ENCODE measurements at regions not wholly inside any gene's neighbourhood (a gene's known extent, or its start where the extent isn't known, plus 50 kb on each side); places are given as distances from the start of the nearest gene placed in this dataset.

- Mint-ChIP-seq H3K4me3 (ENCODE audit: unreplicated experiment) (no peak overlapping the region), H3K27me3 (ENCODE audit: low read depth) (peaks cover 1% of the 10 kb centered on the region), H3K27ac (ENCODE audit: unreplicated experiment) (no peak overlapping the region), H3K4me1 (ENCODE audit: low read depth) (no peaks in the 10 kb centered on the region), H3K36me3 (ENCODE audit: low read depth) (no peaks in the 10 kb centered on the region), H3K9me3 (ENCODE audit: low read depth) (no peaks in the 10 kb centered on the region)
- TF ChIP-seq, protein P1, sequence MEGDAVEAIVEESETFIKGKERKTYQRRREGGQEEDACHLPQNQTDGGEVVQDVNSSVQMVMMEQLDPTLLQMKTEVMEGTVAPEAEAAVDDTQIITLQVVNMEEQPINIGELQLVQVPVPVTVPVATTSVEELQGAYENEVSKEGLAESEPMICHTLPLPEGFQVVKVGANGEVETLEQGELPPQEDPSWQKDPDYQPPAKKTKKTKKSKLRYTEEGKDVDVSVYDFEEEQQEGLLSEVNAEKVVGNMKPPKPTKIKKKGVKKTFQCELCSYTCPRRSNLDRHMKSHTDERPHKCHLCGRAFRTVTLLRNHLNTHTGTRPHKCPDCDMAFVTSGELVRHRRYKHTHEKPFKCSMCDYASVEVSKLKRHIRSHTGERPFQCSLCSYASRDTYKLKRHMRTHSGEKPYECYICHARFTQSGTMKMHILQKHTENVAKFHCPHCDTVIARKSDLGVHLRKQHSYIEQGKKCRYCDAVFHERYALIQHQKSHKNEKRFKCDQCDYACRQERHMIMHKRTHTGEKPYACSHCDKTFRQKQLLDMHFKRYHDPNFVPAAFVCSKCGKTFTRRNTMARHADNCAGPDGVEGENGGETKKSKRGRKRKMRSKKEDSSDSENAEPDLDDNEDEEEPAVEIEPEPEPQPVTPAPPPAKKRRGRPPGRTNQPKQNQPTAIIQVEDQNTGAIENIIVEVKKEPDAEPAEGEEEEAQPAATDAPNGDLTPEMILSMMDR (IDR thresholded peaks at IDR 0.05): no peak
- DNase-seq (ENCODE audit: low spot score): no peak
Observed at GRCh38 chr18:30920757-30921156, 121.8 kb downstream of the DSC3 start.

GRCh38 chr18:30920351-30920750, 122.2 kb downstream of the DSC3 start:
- Mint-ChIP-seq H3K27me3 (ENCODE audit: low read depth) (no peaks in the 10 kb centered on the region), H3K27ac (ENCODE audit: unreplicated experiment) (no peak overlapping the region), H3K36me3 (ENCODE audit: low read depth) (no peaks in the 10 kb centered on the region), H3K4me1 (ENCODE audit: low read depth) (no peaks in the 10 kb centered on the region), H3K9me3 (ENCODE audit: low read depth) (no peaks in the 10 kb centered on the region), H3K4me3 (ENCODE audit: unreplicated experiment) (no peak overlapping the region)
- DNase-seq (ENCODE audit: low spot score): no peak
- TF ChIP-seq, protein P1 (IDR thresholded peaks at IDR 0.05): no peak

DNA sequence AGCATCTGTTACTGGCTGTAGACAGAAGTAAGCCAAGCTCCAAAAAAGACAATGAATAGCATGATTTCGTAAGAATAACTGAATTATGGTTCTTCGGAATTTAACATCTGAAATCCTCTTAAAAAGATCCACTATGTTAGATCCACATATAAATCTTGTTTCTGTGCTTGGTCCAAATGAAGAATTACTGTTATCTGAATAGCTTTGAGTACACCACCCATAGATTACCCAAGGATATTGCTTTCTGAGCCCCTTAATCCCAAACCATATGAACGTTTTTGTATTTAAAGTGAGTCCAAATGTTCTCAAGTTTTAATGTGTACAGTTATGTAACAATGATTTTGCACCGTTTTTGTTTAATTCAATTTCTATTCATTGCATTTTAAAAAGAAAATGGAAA, 124.9 kb downstream of the DSC3 start:
- H3K36me3 Mint-ChIP-seq (ENCODE audit: low read depth): no peaks in the 10 kb centered on the region
- peaks cover 2% of the 10 kb centered on the region for H3K27me3 Mint-ChIP-seq (ENCODE audit: low read depth)
- H3K4me3 Mint-ChIP-seq (ENCODE audit: unreplicated experiment): no peak overlapping the region
- no peak for DNase-seq (ENCODE audit: low spot score)
- H3K4me1 Mint-ChIP-seq (ENCODE audit: low read depth): no peaks in the 10 kb centered on the region
- peaks cover 4% of the 10 kb centered on the region for H3K9me3 Mint-ChIP-seq (ENCODE audit: low read depth)
- TF ChIP-seq, protein P1 (IDR thresholded peaks at IDR 0.05): no peak
- no peak overlapping the region for H3K27ac Mint-ChIP-seq (ENCODE audit: unreplicated experiment)

DNA sequence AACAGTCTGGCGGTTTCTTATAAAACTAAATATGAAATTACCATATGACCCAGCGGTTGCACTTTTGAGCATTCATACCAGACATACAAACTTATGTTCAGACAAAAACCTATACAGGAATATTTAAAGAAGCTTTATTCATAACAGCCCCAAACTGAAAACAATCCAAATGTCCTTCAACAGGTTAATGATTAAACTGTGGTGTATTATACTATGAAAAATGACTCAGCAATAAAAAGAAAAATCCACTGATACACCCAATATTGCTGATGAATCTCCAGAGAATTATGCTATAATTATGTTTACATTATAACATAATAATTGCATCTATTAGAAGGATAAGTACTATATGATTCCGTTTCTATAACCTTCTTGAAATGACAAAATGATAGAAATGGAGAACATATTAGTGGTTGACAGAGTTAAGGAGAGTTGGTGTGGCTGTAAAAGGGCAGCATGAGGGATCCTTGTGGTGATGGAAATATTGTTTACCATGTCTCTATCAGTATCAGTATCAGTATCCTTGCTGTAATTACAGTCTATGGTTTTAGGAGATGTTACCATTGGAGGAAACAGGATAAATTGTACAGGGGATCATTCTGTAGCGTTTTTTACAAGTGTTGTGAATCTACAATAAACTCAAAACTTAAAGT, 127.1 kb downstream of the DSC3 start:
- TF ChIP-seq, protein P1 (IDR thresholded peaks at IDR 0.05): no peak
- Mint-ChIP-seq H3K36me3 (ENCODE audit: low read depth) (no peaks in the 10 kb centered on the region), H3K4me3 (ENCODE audit: unreplicated experiment) (no peak overlapping the region), H3K4me1 (ENCODE audit: low read depth) (no peaks in the 10 kb centered on the region), H3K27ac (ENCODE audit: unreplicated experiment) (no peak overlapping the region), H3K27me3 (ENCODE audit: low read depth) (peaks cover 2% of the 10 kb centered on the region), H3K9me3 (ENCODE audit: low read depth) (peaks cover 4% of the 10 kb centered on the region)
- no peak for DNase-seq (ENCODE audit: low spot score)

DNA sequence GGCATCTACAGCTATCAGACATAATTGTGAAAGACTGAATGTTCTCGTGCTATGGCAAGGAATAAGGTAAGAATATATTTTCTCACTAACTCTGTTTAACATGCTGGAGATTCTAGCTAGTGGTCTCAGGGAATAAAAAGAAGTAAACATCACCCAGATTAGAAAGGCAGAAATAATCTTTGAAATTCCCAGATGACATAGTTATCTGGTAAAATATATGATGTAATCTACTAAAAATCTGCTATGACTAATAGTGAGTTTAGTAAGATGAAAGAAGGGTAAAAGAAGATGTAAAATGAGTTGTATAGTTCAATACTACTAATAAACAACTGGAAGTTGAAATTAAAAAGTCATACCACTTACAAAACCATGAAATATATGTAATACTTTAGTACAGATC, 134.2 kb downstream of the DSC3 start:
- Mint-ChIP-seq H3K36me3 (ENCODE audit: low read depth) (no peaks in the 10 kb centered on the region), H3K4me3 (ENCODE audit: unreplicated experiment) (no peak overlapping the region), H3K4me1 (ENCODE audit: low read depth) (no peaks in the 10 kb centered on the region), H3K27ac (ENCODE audit: unreplicated experiment) (no peak overlapping the region), H3K27me3 (ENCODE audit: low read depth) (peaks cover 6% of the 10 kb centered on the region), H3K9me3 (ENCODE audit: low read depth) (peaks cover 4% of the 10 kb centered on the region)
- TF ChIP-seq, protein P1 (IDR thresholded peaks at IDR 0.05): no peak
- DNase-seq (ENCODE audit: low spot score): no peak
